ENCODE measurements at regions not wholly inside any gene's neighbourhood (a gene's known extent, or its start where the extent isn't known, plus 50 kb on each side); places are given as distances from the start of the nearest gene placed in this dataset.

- TF ChIP-seq CTCF (IDR thresholded peaks at IDR 0.05) (no peak), POLR2A (IDR thresholded peaks at IDR 0.05) (no peak)
Observed at GRCh38 chr6:43886067-43886461, 116.1 kb downstream of the VEGFA start.
